Thyroid gland (tissue), 4 donors: ENCODE measurements at regions not wholly inside any gene's neighbourhood (a gene's known extent, or its start where the extent isn't known, plus 50 kb on each side); places are given as distances from the start of the nearest gene placed in this dataset.

Experiments used
- CTCF ChIP-seq, 6 experiments: fragments of 200-600 bp in 3 of 6; fragments of 450-650 bp in 3 of 6; sonication (generic) in 3 of 6; IDR thresholded peaks; one replicate each; pipeline ENCODE4 v1.5.1; 2016 to 2019; ENCODE audit warnings: antibody characterized with exemption in 6 of 6, mild to moderate bottlenecking in 2 of 6, inconsistent platforms in 1 of 6, moderate library complexity in 1 of 6
- POLR2A ChIP-seq, 2 donors: fragments of 450-650 bp; IDR thresholded peaks; one replicate each; pipeline ENCODE4 v1.6.1; 2017; ENCODE audit warnings: antibody characterized with exemption in 2 of 2, mild to moderate bottlenecking in 2 of 2, moderate library complexity in 1 of 2

- TF ChIP-seq CTCF (IDR thresholded peaks at IDR 0.05) (no peak), POLR2A (IDR thresholded peaks at IDR 0.05) (no peak)
Measured at GRCh38 chr4:170272959-170273358, 183.2 kb upstream of the AADAT start.
